Central memory CD8-positive, alpha-beta T cell (primary cell): ENCODE measurements at regions not wholly inside any gene's neighbourhood (a gene's known extent, or its start where the extent isn't known, plus 50 kb on each side); places are given as distances from the start of the nearest gene placed in this dataset.
"Not testable (repeated sequence)": the region's sequence is repeated elsewhere in the genome, so short reads cannot be mapped to it uniquely, and the experiment has no call there.

Source experiments
- ATAC-seq: fragments of 150-1000 bp; cut with Tn5 transposase; replicated peaks from 2 replicates; pipeline ENCODE4 v1.10.0; 2022; ENCODE audit warnings: mild to moderate bottlenecking, moderate FRiP score, moderate number of reproducible peaks; ENCODE audit not compliant: poor library complexity, severe bottlenecking; ENCODE audit errors: extremely low read depth
- DNase-seq, 2 donors: peaks; one replicate each; pipeline ENCODE4 v3.0.0; 2021; ENCODE audit warnings: low spot score in 2 of 2
- H3K27ac Mint-ChIP-seq: one replicate; pipeline ENCODE4 v1.8.0; 2022; ENCODE audit warnings: low read depth, mild to moderate bottlenecking, moderate library complexity, mixed read lengths
- H3K27me3 Mint-ChIP-seq: one replicate; pipeline ENCODE4 v1.8.0; 2022; ENCODE audit warnings: mixed read lengths
- H3K36me3 Mint-ChIP-seq: one replicate; pipeline ENCODE4 v1.8.0; 2022; ENCODE audit warnings: mild to moderate bottlenecking, moderate library complexity, mixed read lengths; ENCODE audit not compliant: insufficient read depth
- H3K4me1 Mint-ChIP-seq: one replicate; pipeline ENCODE4 v1.8.0; 2022; ENCODE audit warnings: mixed read lengths
- H3K4me3 Mint-ChIP-seq: one replicate; pipeline ENCODE4 v1.8.0; 2022; ENCODE audit warnings: mild to moderate bottlenecking, moderate library complexity, mixed read lengths
- H3K9me3 Mint-ChIP-seq: one replicate; pipeline ENCODE4 v1.8.0; 2022; ENCODE audit warnings: mixed read lengths

- DNase-seq (no peak), ATAC-seq (no peak)
- H3K4me3 Mint-ChIP-seq = no peak overlapping the region
- peaks cover 26% of the 10 kb centered on the region for H3K27me3 Mint-ChIP-seq
- no peak overlapping the region for H3K27ac Mint-ChIP-seq
- no peaks in the 10 kb centered on the region for H3K4me1 Mint-ChIP-seq
- H3K9me3 Mint-ChIP-seq = no peaks in the 10 kb centered on the region
- H3K36me3 Mint-ChIP-seq = peaks cover 2% of the 10 kb centered on the region
Measured at GRCh38 chr21:39072468-39072867, 110.8 kb downstream of the PSMG1 start.

- no peak for ATAC-seq
- Mint-ChIP-seq H3K27ac (no peak overlapping the region), H3K9me3 (no peaks in the 10 kb centered on the region), H3K4me1 (no peaks in the 10 kb centered on the region), H3K4me3 (no peak overlapping the region), H3K36me3 (peaks cover 2% of the 10 kb centered on the region), H3K27me3 (peaks cover 24% of the 10 kb centered on the region)
- DNase-seq = no peak
Measured at GRCh38 chr21:39071623-39072214, 111.5 kb downstream of the PSMG1 start.

GRCh38 chr21:39069856-39070255, 113.4 kb downstream of the PSMG1 start:
- H3K4me3 Mint-ChIP-seq, ATAC-seq, H3K4me1 Mint-ChIP-seq, H3K36me3 Mint-ChIP-seq, H3K27ac Mint-ChIP-seq, H3K9me3 Mint-ChIP-seq, DNase-seq: not testable (repeated sequence)
- peaks cover 23% of the 10 kb centered on the region for H3K27me3 Mint-ChIP-seq

GRCh38 chr21:39066829-39067780, 116.1 kb downstream of the PSMG1 start:
- no peak for DNase-seq
- H3K4me3 Mint-ChIP-seq = no peak overlapping the region
- H3K36me3 Mint-ChIP-seq = peaks cover 2% of the 10 kb centered on the region
- no peak overlapping the region for H3K27ac Mint-ChIP-seq
- no peaks in the 10 kb centered on the region for H3K4me1 Mint-ChIP-seq
- no peaks in the 10 kb centered on the region for H3K9me3 Mint-ChIP-seq
- no peak for ATAC-seq
- H3K27me3 Mint-ChIP-seq = peaks cover 12% of the 10 kb centered on the region

GRCh38 chr21:39065917-39066316, 117.3 kb downstream of the PSMG1 start:
- H3K4me3 Mint-ChIP-seq = no peak overlapping the region
- H3K9me3 Mint-ChIP-seq = no peaks in the 10 kb centered on the region
- H3K27me3 Mint-ChIP-seq = peaks cover 12% of the 10 kb centered on the region
- no peak overlapping the region for H3K27ac Mint-ChIP-seq
- H3K4me1 Mint-ChIP-seq = no peaks in the 10 kb centered on the region
- DNase-seq = no peak
- H3K36me3 Mint-ChIP-seq = no peaks in the 10 kb centered on the region
- no peak for ATAC-seq

GRCh38 chr21:39064325-39065012, 118.8 kb downstream of the PSMG1 start:
- no peak overlapping the region for H3K27ac Mint-ChIP-seq
- no peak for DNase-seq
- no peaks in the 10 kb centered on the region for H3K36me3 Mint-ChIP-seq
- H3K27me3 Mint-ChIP-seq = peaks cover 12% of the 10 kb centered on the region
- no peak overlapping the region for H3K4me3 Mint-ChIP-seq
- no peaks in the 10 kb centered on the region for H3K9me3 Mint-ChIP-seq
- ATAC-seq = no peak
- no peaks in the 10 kb centered on the region for H3K4me1 Mint-ChIP-seq

GRCh38 chr21:39063517-39063916, 119.7 kb downstream of the PSMG1 start:
- Mint-ChIP-seq H3K36me3 (no peaks in the 10 kb centered on the region), H3K4me3 (no peak overlapping the region), H3K27ac (no peak overlapping the region), H3K4me1 (no peaks in the 10 kb centered on the region), H3K27me3 (peaks cover 12% of the 10 kb centered on the region), H3K9me3 (no peaks in the 10 kb centered on the region)
- ATAC-seq = no peak
- DNase-seq = no peak

GRCh38 chr21:39062196-39062595, 121.1 kb downstream of the PSMG1 start:
- no peaks in the 10 kb centered on the region for H3K4me1 Mint-ChIP-seq
- no peak overlapping the region for H3K4me3 Mint-ChIP-seq
- no peaks in the 10 kb centered on the region for H3K36me3 Mint-ChIP-seq
- DNase-seq (no peak), ATAC-seq (no peak)
- H3K9me3 Mint-ChIP-seq = no peaks in the 10 kb centered on the region
- no peak overlapping the region for H3K27ac Mint-ChIP-seq
- H3K27me3 Mint-ChIP-seq = peaks cover 7% of the 10 kb centered on the region

- no peak overlapping the region for H3K4me3 Mint-ChIP-seq
- no peak overlapping the region for H3K27ac Mint-ChIP-seq
- no peaks in the 10 kb centered on the region for H3K4me1 Mint-ChIP-seq
- H3K36me3 Mint-ChIP-seq = no peaks in the 10 kb centered on the region
- peaks cover 12% of the 10 kb centered on the region for H3K27me3 Mint-ChIP-seq
- no peaks in the 10 kb centered on the region for H3K9me3 Mint-ChIP-seq
- no peak for ATAC-seq
- no peak for DNase-seq
Measured at GRCh38 chr21:39061766-39062165, 121.5 kb downstream of the PSMG1 start.

- Mint-ChIP-seq H3K27ac (no peak overlapping the region), H3K4me1 (no peaks in the 10 kb centered on the region), H3K4me3 (no peak overlapping the region), H3K36me3 (no peaks in the 10 kb centered on the region), H3K9me3 (no peaks in the 10 kb centered on the region), H3K27me3 (peaks cover 22% of the 10 kb centered on the region)
- DNase-seq (no peak), ATAC-seq (no peak)
Measured at GRCh38 chr21:39060485-39061083, 122.7 kb downstream of the PSMG1 start.

- ATAC-seq (no peak), DNase-seq (no peak)
- H3K36me3 Mint-ChIP-seq = no peaks in the 10 kb centered on the region
- no peaks in the 10 kb centered on the region for H3K9me3 Mint-ChIP-seq
- H3K27ac Mint-ChIP-seq = no peak overlapping the region
- H3K4me1 Mint-ChIP-seq = no peaks in the 10 kb centered on the region
- H3K27me3 Mint-ChIP-seq = peaks cover 45% of the 10 kb centered on the region
- H3K4me3 Mint-ChIP-seq = no peak overlapping the region
Measured at GRCh38 chr21:39057121-39057520, 126.1 kb downstream of the PSMG1 start.

- H3K27ac Mint-ChIP-seq = no peak overlapping the region
- peaks cover 45% of the 10 kb centered on the region for H3K27me3 Mint-ChIP-seq
- DNase-seq (no peak), ATAC-seq (no peak)
- H3K36me3 Mint-ChIP-seq = no peaks in the 10 kb centered on the region
- no peak overlapping the region for H3K4me3 Mint-ChIP-seq
- H3K9me3 Mint-ChIP-seq = no peaks in the 10 kb centered on the region
- H3K4me1 Mint-ChIP-seq = no peaks in the 10 kb centered on the region
Measured at GRCh38 chr21:39056636-39057035, 126.6 kb downstream of the PSMG1 start.
